Tibial nerve (tissue), 3 donors: ENCODE measurements at regions not wholly inside any gene's neighbourhood (a gene's known extent, or its start where the extent isn't known, plus 50 kb on each side); places are given as distances from the start of the nearest gene placed in this dataset.

Experiments
- CTCF ChIP-seq, 5 experiments: fragments of 200-600 bp in 3 of 5; fragments of 450-650 bp in 2 of 5; sonication (generic) in 3 of 5; IDR thresholded peaks; one replicate each; pipeline ENCODE4 v1.5.1; 2016 to 2019; ENCODE audit warnings: antibody characterized with exemption in 5 of 5, mild to moderate bottlenecking in 3 of 5, moderate library complexity in 2 of 5
- POLR2A ChIP-seq, 2 donors: fragments of 450-650 bp; IDR thresholded peaks; one replicate each; pipeline ENCODE4 v1.6.1; 2017; ENCODE audit warnings: antibody characterized with exemption in 2 of 2, mild to moderate bottlenecking in 2 of 2, moderate library complexity in 2 of 2

DNA sequence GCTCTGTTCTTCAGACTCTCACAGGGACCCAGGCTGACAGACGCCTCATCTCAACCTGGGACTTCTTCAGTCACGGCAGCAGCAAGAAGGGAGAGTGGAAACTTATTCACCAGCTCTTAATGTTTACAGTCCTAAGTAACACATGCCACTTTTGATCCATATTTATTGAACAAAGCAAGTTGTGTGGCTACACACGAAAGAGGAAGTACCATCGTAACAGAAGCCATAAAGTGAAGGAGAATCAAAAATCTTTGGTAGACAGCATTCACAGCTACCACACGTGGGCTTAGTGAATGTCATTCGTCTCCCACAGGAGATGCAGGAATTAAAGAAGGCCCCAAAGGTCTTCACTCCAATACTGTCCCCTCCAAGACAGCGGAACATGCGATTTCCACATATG is 582.6 kb downstream of the CETN3 start:
- TF ChIP-seq CTCF (IDR thresholded peaks at IDR 0.05) (no peak), POLR2A (IDR thresholded peaks at IDR 0.05) (no peak)
